Urinary bladder (tissue), 3 donors: ENCODE measurements at regions not wholly inside any gene's neighbourhood (a gene's known extent, or its start where the extent isn't known, plus 50 kb on each side); places are given as distances from the start of the nearest gene placed in this dataset.

Experiments used
- DNase-seq: peaks from one replicate; pipeline ENCODE4 v3.0.0-alpha.2; 2015; ENCODE audit errors: extremely low spot score
- H3K27ac ChIP-seq: one replicate; pipeline ENCODE4 v1.5.1; 2013; ENCODE audit warnings: low read depth, mild to moderate bottlenecking, moderate library complexity
- H3K36me3 ChIP-seq: one replicate; pipeline ENCODE4 v1.6.1; 2013; ENCODE audit warnings: mild to moderate bottlenecking, moderate library complexity; ENCODE audit not compliant: insufficient read depth
- H3K4me1 ChIP-seq: one replicate; pipeline ENCODE4 v1.6.1; 2013; ENCODE audit warnings: mild to moderate bottlenecking, moderate library complexity; ENCODE audit not compliant: insufficient read depth
- H3K4me3 ChIP-seq: one replicate; pipeline ENCODE4 v1.5.1; 2013; ENCODE audit warnings: low read depth, low read length
- WGBS: extraction: QIAGEN DNeasy Blood & Tissue Kit; methylation state at CpG from one replicate; pipeline ENCODE4 v1.1.7; 2013; 5-methylcytosine and 5-hydroxymethylcytosine counted together
- donor health status: healthy with polysubstance abuse.
- donor health status: healthy.

GRCh38 chr2:6024784-6025183 lies 332.6 kb downstream of the SOX11 start:
- 62% methylated on average over 1 of the region's 1 CpG for WGBS
- Histone ChIP-seq H3K4me1 (no peaks in the 10 kb centered on the region), H3K4me3 (no peak overlapping the region), H3K36me3 (no peaks in the 10 kb centered on the region), H3K27ac (no peak overlapping the region)
- DNase-seq = no peak

- no peak for DNase-seq
- WGBS = 82% methylated on average over 6 of the region's 6 CpGs
- H3K27ac ChIP-seq = no peak overlapping the region
- no peaks in the 10 kb centered on the region for H3K4me1 ChIP-seq
- H3K36me3 ChIP-seq = no peaks in the 10 kb centered on the region
- no peak overlapping the region for H3K4me3 ChIP-seq
Observed at GRCh38 chr2:6025391-6025790, 333.2 kb downstream of the SOX11 start.

GRCh38 chr2:6027066-6027465 lies 334.9 kb downstream of the SOX11 start:
- Histone ChIP-seq H3K36me3 (no peaks in the 10 kb centered on the region), H3K4me3 (no peak overlapping the region), H3K27ac (no peak overlapping the region), H3K4me1 (no peaks in the 10 kb centered on the region)
- DNase-seq = no peak

GRCh38 chr2:6031200-6031867 lies 339.1 kb downstream of the SOX11 start:
- DNase-seq = no peak
- Histone ChIP-seq H3K4me1 (no peaks in the 10 kb centered on the region), H3K27ac (no peak overlapping the region), H3K36me3 (no peaks in the 10 kb centered on the region), H3K4me3 (no peak overlapping the region)
- WGBS = 34% methylated on average over 5 of the region's 5 CpGs

GRCh38 chr2:6036211-6036610 lies 344.0 kb downstream of the SOX11 start:
- no peak for DNase-seq
- Histone ChIP-seq H3K36me3 (no peaks in the 10 kb centered on the region), H3K27ac (no peak overlapping the region), H3K4me1 (no peaks in the 10 kb centered on the region), H3K4me3 (no peak overlapping the region)
- WGBS = 74% methylated on average over 4 of the region's 4 CpGs

- no peak for DNase-seq
- H3K4me1 ChIP-seq = no peaks in the 10 kb centered on the region
- no peaks in the 10 kb centered on the region for H3K36me3 ChIP-seq
- no peak overlapping the region for H3K27ac ChIP-seq
- no peak overlapping the region for H3K4me3 ChIP-seq
- WGBS = 89% methylated on average over 9 of the region's 9 CpGs
Observed at GRCh38 chr2:6043238-6043637, 351.1 kb downstream of the SOX11 start.

GRCh38 chr2:6052649-6053048 lies 360.5 kb downstream of the SOX11 start:
- WGBS = 44% methylated on average over 8 of the region's 8 CpGs
- Histone ChIP-seq H3K36me3 (no peaks in the 10 kb centered on the region), H3K27ac (no peak overlapping the region), H3K4me1 (no peaks in the 10 kb centered on the region), H3K4me3 (no peak overlapping the region)
- DNase-seq = no peak

GRCh38 chr2:6053743-6054142 lies 361.6 kb downstream of the SOX11 start:
- WGBS = 69% methylated on average over 5 of the region's 5 CpGs

GRCh38 chr2:6054161-6054671 lies 362.0 kb downstream of the SOX11 start:
- no peak overlapping the region for H3K27ac ChIP-seq
- no peaks in the 10 kb centered on the region for H3K4me1 ChIP-seq
- no peak overlapping the region for H3K4me3 ChIP-seq
- 52% methylated on average over 7 of the region's 7 CpGs for WGBS
- DNase-seq = no peak
- no peaks in the 10 kb centered on the region for H3K36me3 ChIP-seq

More at GRCh38 chr2:6053743-6054142, 361.6 kb downstream of the SOX11 start:
- Histone ChIP-seq H3K36me3 (no peaks in the 10 kb centered on the region), H3K4me1 (no peaks in the 10 kb centered on the region), H3K27ac (no peak overlapping the region), H3K4me3 (no peak overlapping the region)
- no peak for DNase-seq

GRCh38 chr2:6060992-6061663 lies 368.9 kb downstream of the SOX11 start:
- no peaks in the 10 kb centered on the region for H3K4me1 ChIP-seq
- no peaks in the 10 kb centered on the region for H3K36me3 ChIP-seq
- no peak overlapping the region for H3K27ac ChIP-seq
- DNase-seq = no peak
- 87% methylated on average over 5 of the region's 5 CpGs for WGBS
- H3K4me3 ChIP-seq = no peak overlapping the region

- Histone ChIP-seq H3K4me3 (no peak overlapping the region), H3K4me1 (no peaks in the 10 kb centered on the region), H3K36me3 (no peaks in the 10 kb centered on the region), H3K27ac (no peak overlapping the region)
- 87% methylated on average over 2 of the region's 2 CpGs for WGBS
- no peak for DNase-seq
Observed at GRCh38 chr2:6064757-6065156, 372.6 kb downstream of the SOX11 start.

GRCh38 chr2:6065703-6066102 lies 373.5 kb downstream of the SOX11 start:
- Histone ChIP-seq H3K4me3 (no peak overlapping the region), H3K4me1 (no peaks in the 10 kb centered on the region), H3K36me3 (no peaks in the 10 kb centered on the region), H3K27ac (no peak overlapping the region)
- 93% methylated on average over 3 of the region's 3 CpGs for WGBS
- no peak for DNase-seq

- WGBS = 77% methylated on average over 6 of the region's 6 CpGs
- Histone ChIP-seq H3K4me3 (no peak overlapping the region), H3K36me3 (no peaks in the 10 kb centered on the region), H3K27ac (no peak overlapping the region), H3K4me1 (no peaks in the 10 kb centered on the region)
- no peak for DNase-seq
Observed at GRCh38 chr2:6067089-6067488, 374.9 kb downstream of the SOX11 start.

- H3K4me1 ChIP-seq = no peaks in the 10 kb centered on the region
- H3K27ac ChIP-seq = no peak overlapping the region
- no peak overlapping the region for H3K4me3 ChIP-seq
- no peak for DNase-seq
- H3K36me3 ChIP-seq = no peaks in the 10 kb centered on the region
Observed at GRCh38 chr2:6067806-6068205, 375.6 kb downstream of the SOX11 start.
